CD4-positive, alpha-beta T cell (primary cell): ENCODE measurements at regions not wholly inside any gene's neighbourhood (a gene's known extent, or its start where the extent isn't known, plus 50 kb on each side); places are given as distances from the start of the nearest gene placed in this dataset.

Experiments used
- ATAC-seq: fragments of 200-7000 bp; cut with Tn5 transposase; one replicate; pipeline ENCODE4 v1.10.0; 2022; ENCODE audit warnings: mild to moderate bottlenecking; ENCODE audit not compliant: poor library complexity
- CTCF ChIA-PET: fragments of 350-600 bp; sonication (Branson Sonifier 250); formaldehyde crosslinking; loops from one replicate; lab custom pipeline; 2021; ENCODE audit warnings: antibody characterized with exemption, inconsistent platforms; lab: Charles Lee
- POLR2A ChIA-PET: fragments of 350-600 bp; sonication (Branson Sonifier 250); formaldehyde crosslinking; loops from one replicate; lab custom pipeline; 2021; ENCODE audit warnings: antibody characterized with exemption, inconsistent platforms; lab: Charles Lee
- DNase-seq, 14 experiments: peaks; one replicate each; pipeline ENCODE4 v3.0.0-alpha.2; 2013 to 2020; ENCODE audit warnings: mixed read lengths in 2 of 14
- H3K27ac ChIP-seq, 2 donors: one replicate each; pipeline versions ENCODE4 v1.5.1 to v1.7.0; 2013; ENCODE audit warnings: low read length in 2 of 2, low read depth in 1 of 2, mild to moderate bottlenecking in 1 of 2
- H3K27me3 ChIP-seq, 2 experiments: 1 replicate in 1 of 2; 2 replicates in 1 of 2; pipeline versions ENCODE4 v1.6.1 to v1.7.0; 2013; ENCODE audit warnings: low read length in 2 of 2, control low read depth in 1 of 2, mild to moderate bottlenecking in 1 of 2, moderate library complexity in 1 of 2; ENCODE audit not compliant: insufficient read depth in 2 of 2, control insufficient read depth in 1 of 2
- H3K36me3 ChIP-seq: one replicate; pipeline ENCODE4 v1.6.1; 2013; ENCODE audit warnings: low read length, control low read depth; ENCODE audit not compliant: insufficient read depth
- H3K4me1 ChIP-seq: one replicate; pipeline ENCODE4 v1.6.1; 2013; ENCODE audit warnings: low read length, control low read depth; ENCODE audit not compliant: insufficient read depth
- H3K4me3 ChIP-seq: one replicate; pipeline ENCODE4 v1.5.1; 2013; ENCODE audit warnings: mild to moderate bottlenecking, low read length, moderate library complexity
- H3K9me3 ChIP-seq, 2 experiments: 1 replicate in 1 of 2; 2 replicates in 1 of 2; pipeline versions ENCODE4 v1.6.1 to v1.7.0; 2013; ENCODE audit warnings: low read length in 2 of 2, mild to moderate bottlenecking in 2 of 2, control low read depth in 1 of 2, moderate library complexity in 1 of 2; ENCODE audit not compliant: control insufficient read depth in 1 of 2, insufficient read depth in 1 of 2
- H3K27ac Mint-ChIP-seq: one replicate; pipeline ENCODE4 v1.8.0; 2020; ENCODE audit warnings: mixed read lengths
- H3K27me3 Mint-ChIP-seq: one replicate; pipeline ENCODE4 v1.8.0; 2021; ENCODE audit warnings: mixed read lengths
- H3K36me3 Mint-ChIP-seq: one replicate; pipeline ENCODE4 v1.8.0; 2021; ENCODE audit warnings: low read depth, mixed read lengths
- H3K4me1 Mint-ChIP-seq: one replicate; pipeline ENCODE4 v1.8.0; 2021; ENCODE audit warnings: low read depth, mixed read lengths
- H3K4me3 Mint-ChIP-seq: one replicate; pipeline ENCODE4 v1.8.0; 2020; ENCODE audit warnings: mild to moderate bottlenecking, mixed read lengths
- H3K9me3 Mint-ChIP-seq: one replicate; pipeline ENCODE4 v1.8.0; 2020; ENCODE audit warnings: mixed read lengths
- intact Hi-C, 2 experiments: fragments of 100-400 bp; cut with DNase I in 1 of 2; cut with micrococcal nuclease in 1 of 2; formaldehyde crosslinking; loops; one replicate each; pipeline versions ENCODE4 v1.15.1 to v1.9.0; 2023 to 2025; cut with DNase I, micrococcal nuclease
- TF ChIP-seq, protein P1 (sequence below): fragments of 200-600 bp; IDR thresholded peaks from one replicate; pipeline ENCODE4 v1.8.0; 2022; ENCODE audit warnings: antibody characterized with exemption, mild to moderate bottlenecking

DNA sequence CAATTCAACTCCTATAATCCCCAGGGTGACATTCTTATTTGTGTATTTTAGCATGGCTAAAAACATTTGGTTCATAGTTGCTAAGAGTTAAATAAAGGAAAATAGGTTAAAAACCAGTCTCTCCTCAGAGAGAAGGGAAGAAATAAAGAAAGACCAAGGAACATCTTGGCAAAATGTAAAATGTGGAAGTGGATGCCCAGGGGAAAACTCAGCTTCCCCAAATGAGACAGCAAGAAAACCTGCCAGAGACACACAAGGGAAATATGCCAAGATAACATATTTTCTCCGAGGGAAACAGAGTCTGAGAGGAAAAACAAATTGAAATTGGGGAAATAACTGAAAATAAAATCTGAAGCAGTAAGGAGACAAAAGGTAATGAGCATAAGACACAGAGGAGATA lies 1569.3 kb downstream of the PCDH18 start:
- Mint-ChIP-seq H3K27ac (no peak overlapping the region), H3K27me3 (no peaks in the 10 kb centered on the region), H3K9me3 (peaks cover 9% of the 10 kb centered on the region), H3K36me3 (no peaks in the 10 kb centered on the region), H3K4me1 (no peaks in the 10 kb centered on the region), H3K4me3 (no peak overlapping the region)
- Histone ChIP-seq H3K27ac (no peak overlapping the region), H3K4me3 (no peak overlapping the region), H3K9me3 (peaks cover 0 to 6% of the 10 kb centered on the region in 2 experiments), H3K4me1 (no peaks in the 10 kb centered on the region), H3K27me3 (no peaks in the 10 kb centered on the region), H3K36me3 (no peaks in the 10 kb centered on the region)
- intact Hi-C loops, result no loop called here
- ATAC-seq (no peak), DNase-seq (no peak)
- CTCF ChIA-PET, result no interaction called here
- TF ChIP-seq, protein P1, sequence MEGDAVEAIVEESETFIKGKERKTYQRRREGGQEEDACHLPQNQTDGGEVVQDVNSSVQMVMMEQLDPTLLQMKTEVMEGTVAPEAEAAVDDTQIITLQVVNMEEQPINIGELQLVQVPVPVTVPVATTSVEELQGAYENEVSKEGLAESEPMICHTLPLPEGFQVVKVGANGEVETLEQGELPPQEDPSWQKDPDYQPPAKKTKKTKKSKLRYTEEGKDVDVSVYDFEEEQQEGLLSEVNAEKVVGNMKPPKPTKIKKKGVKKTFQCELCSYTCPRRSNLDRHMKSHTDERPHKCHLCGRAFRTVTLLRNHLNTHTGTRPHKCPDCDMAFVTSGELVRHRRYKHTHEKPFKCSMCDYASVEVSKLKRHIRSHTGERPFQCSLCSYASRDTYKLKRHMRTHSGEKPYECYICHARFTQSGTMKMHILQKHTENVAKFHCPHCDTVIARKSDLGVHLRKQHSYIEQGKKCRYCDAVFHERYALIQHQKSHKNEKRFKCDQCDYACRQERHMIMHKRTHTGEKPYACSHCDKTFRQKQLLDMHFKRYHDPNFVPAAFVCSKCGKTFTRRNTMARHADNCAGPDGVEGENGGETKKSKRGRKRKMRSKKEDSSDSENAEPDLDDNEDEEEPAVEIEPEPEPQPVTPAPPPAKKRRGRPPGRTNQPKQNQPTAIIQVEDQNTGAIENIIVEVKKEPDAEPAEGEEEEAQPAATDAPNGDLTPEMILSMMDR, result no peak
- POLR2A ChIA-PET, result no interaction called here

DNA sequence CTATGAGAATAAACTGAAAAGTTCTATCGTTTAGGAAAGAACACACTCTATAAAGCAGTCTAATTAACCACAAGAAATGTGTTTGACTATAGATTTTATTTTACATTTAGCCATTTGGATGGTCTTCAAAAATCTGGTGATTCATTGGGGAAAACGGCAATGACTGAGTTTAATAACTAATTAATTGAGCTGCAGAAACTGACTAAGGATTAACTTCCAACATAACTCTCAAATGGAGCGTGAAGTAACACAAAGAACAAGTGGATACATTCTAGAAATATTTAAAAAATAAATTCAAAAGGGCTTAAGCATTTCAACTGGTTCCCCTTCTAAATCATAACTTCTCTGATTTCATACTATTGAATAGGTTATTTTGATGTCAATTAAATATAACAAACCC lies 1582.4 kb downstream of the PCDH18 start:
- Mint-ChIP-seq H3K27me3 (no peaks in the 10 kb centered on the region), H3K27ac (no peak overlapping the region), H3K4me3 (no peak overlapping the region), H3K36me3 (no peaks in the 10 kb centered on the region), H3K4me1 (no peaks in the 10 kb centered on the region), H3K9me3 (peaks cover 2% of the 10 kb centered on the region)
- Histone ChIP-seq H3K9me3 (peaks cover 0 to 8% of the 10 kb centered on the region in 2 experiments), H3K27me3 (no peaks in the 10 kb centered on the region), H3K4me1 (no peaks in the 10 kb centered on the region), H3K27ac (no peak overlapping the region), H3K4me3 (no peak overlapping the region), H3K36me3 (no peaks in the 10 kb centered on the region)
- CTCF ChIA-PET, result no interaction called here
- TF ChIP-seq, protein P1, result no peak
- DNase-seq (no peak), ATAC-seq (no peak)
- intact Hi-C loops, result no loop called here
- POLR2A ChIA-PET, result no interaction called here

DNA sequence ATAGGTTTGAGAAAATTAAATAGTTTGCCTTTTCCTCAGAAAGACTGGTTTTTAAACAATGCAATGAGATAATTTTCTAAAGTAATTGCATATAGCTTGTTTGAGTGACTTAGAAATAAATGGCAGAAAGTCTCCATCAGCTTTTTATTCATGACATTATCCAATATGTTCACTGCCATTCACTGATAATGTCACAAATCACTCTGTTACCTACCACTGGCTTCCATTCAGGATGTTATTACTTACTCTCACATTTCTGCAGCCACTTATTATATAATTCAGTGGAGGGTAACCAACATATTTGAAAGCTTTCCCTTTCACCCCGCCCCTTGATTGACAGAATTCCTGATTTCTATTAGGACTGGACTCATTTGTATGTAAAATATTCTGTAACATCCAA lies 1583.5 kb downstream of the PCDH18 start:
- ATAC-seq, result no peak
- no peaks in the 10 kb centered on the region for H3K4me1 Mint-ChIP-seq
- POLR2A ChIA-PET, result no interaction called here

More for the DNA sequence above, 1583.5 kb downstream of the PCDH18 start:
- Histone ChIP-seq H3K27me3 (no peaks in the 10 kb centered on the region), H3K4me3 (no peak overlapping the region), H3K27ac (no peak overlapping the region), H3K4me1 (no peaks in the 10 kb centered on the region), H3K36me3 (no peaks in the 10 kb centered on the region), H3K9me3 (peaks cover 0 to 7% of the 10 kb centered on the region in 2 experiments)
- no peak overlapping the region for H3K27ac Mint-ChIP-seq
- peaks cover 2% of the 10 kb centered on the region for H3K9me3 Mint-ChIP-seq
- CTCF ChIA-PET, result no interaction called here
- no peak for DNase-seq
- H3K36me3 Mint-ChIP-seq, result no peaks in the 10 kb centered on the region
- intact Hi-C loops, result no loop called here
- no peaks in the 10 kb centered on the region for H3K27me3 Mint-ChIP-seq
- H3K4me3 Mint-ChIP-seq, result no peak overlapping the region
- TF ChIP-seq, protein P1, result no peak
